Tibial nerve (tissue), 4 donors: ENCODE measurements at regions not wholly inside any gene's neighbourhood (a gene's known extent, or its start where the extent isn't known, plus 50 kb on each side); places are given as distances from the start of the nearest gene placed in this dataset.

Experiments used
- EP300 ChIP-seq, 2 donors: sonication (generic); formaldehyde crosslinking; IDR thresholded peaks; one replicate each; pipeline ENCODE4 v1.6.1; 2017; ENCODE audit warnings: antibody characterized with exemption in 2 of 2, mild to moderate bottlenecking in 1 of 2
- TF ChIP-seq, protein P1 (sequence below), 5 experiments: fragments of 200-600 bp in 3 of 5; fragments of 450-650 bp in 2 of 5; sonication (generic) in 3 of 5; IDR thresholded peaks; one replicate each; pipeline ENCODE4 v1.5.1; 2016 to 2019; ENCODE audit warnings: antibody characterized with exemption in 5 of 5, mild to moderate bottlenecking in 3 of 5, moderate library complexity in 2 of 5

DNA sequence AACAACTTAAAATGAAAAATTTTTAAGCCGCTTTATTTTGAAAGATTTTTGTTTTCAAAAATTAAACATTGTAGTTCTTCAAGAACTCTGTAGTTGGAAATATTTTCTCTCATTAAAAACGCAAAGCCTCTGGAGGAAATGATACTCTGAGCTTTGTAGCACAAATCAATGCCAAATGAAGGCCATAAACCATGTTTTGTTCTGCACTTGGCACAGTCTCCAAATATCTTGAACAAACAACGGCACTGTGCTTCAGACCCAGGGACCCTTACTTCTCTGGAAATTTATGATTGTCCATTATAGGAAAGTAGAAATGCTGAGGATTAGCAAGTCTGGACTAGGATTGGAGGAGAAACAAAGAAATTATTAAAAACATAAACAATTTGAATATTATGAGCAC is 160.8 kb upstream of the BMP4 start:
- TF ChIP-seq, protein P1, sequence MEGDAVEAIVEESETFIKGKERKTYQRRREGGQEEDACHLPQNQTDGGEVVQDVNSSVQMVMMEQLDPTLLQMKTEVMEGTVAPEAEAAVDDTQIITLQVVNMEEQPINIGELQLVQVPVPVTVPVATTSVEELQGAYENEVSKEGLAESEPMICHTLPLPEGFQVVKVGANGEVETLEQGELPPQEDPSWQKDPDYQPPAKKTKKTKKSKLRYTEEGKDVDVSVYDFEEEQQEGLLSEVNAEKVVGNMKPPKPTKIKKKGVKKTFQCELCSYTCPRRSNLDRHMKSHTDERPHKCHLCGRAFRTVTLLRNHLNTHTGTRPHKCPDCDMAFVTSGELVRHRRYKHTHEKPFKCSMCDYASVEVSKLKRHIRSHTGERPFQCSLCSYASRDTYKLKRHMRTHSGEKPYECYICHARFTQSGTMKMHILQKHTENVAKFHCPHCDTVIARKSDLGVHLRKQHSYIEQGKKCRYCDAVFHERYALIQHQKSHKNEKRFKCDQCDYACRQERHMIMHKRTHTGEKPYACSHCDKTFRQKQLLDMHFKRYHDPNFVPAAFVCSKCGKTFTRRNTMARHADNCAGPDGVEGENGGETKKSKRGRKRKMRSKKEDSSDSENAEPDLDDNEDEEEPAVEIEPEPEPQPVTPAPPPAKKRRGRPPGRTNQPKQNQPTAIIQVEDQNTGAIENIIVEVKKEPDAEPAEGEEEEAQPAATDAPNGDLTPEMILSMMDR (IDR thresholded peaks at IDR 0.05): no peak
- TF ChIP-seq EP300 (IDR thresholded peaks at IDR 0.05): no peak
